ENCODE measurements at regions not wholly inside any gene's neighbourhood (a gene's known extent, or its start where the extent isn't known, plus 50 kb on each side); places are given as distances from the start of the nearest gene placed in this dataset.

GRCh38 chr15:61633951-61634350 is 404.8 kb upstream of the RORA start:
- H3K9me3 ChIP-seq (ENCODE audit: control insufficient read depth, insufficient read depth, low read length): no peaks in the 10 kb centered on the region
- ChIA-PET POLR2A (no interaction called here), CTCF (no interaction called here)
- no peak for DNase-seq (ENCODE audit: low read depth, low spot score)
- H3K27ac ChIP-seq (ENCODE audit: low read depth, low read length): no peak overlapping the region
- no peak for TF ChIP-seq CTCF (IDR thresholded peaks at IDR 0.05; ENCODE audit: low read depth, low read length)
- H3K4me3 ChIP-seq (ENCODE audit: low read depth, low read length): no peak overlapping the region
- no peaks in the 10 kb centered on the region for H3K27me3 ChIP-seq (ENCODE audit: control insufficient read depth, insufficient read depth, low read length)

- no peak for TF ChIP-seq CTCF (IDR thresholded peaks at IDR 0.05; ENCODE audit: low read depth, low read length)
- no peak for DNase-seq (ENCODE audit: low read depth, low spot score)
- no peak overlapping the region for H3K27ac ChIP-seq (ENCODE audit: low read depth, low read length)
- CTCF ChIA-PET: no interaction called here
- POLR2A ChIA-PET: no interaction called here
- no peak overlapping the region for H3K4me3 ChIP-seq (ENCODE audit: low read depth, low read length)
- no peaks in the 10 kb centered on the region for H3K9me3 ChIP-seq (ENCODE audit: control insufficient read depth, insufficient read depth, low read length)
- no peaks in the 10 kb centered on the region for H3K27me3 ChIP-seq (ENCODE audit: control insufficient read depth, insufficient read depth, low read length)
Observed at GRCh38 chr15:61629269-61629668, 400.2 kb upstream of the RORA start.

- no peaks in the 10 kb centered on the region for H3K9me3 ChIP-seq (ENCODE audit: control insufficient read depth, insufficient read depth, low read length)
- DNase-seq (ENCODE audit: low read depth, low spot score): no peak
- no peak overlapping the region for H3K27ac ChIP-seq (ENCODE audit: low read depth, low read length)
- ChIA-PET POLR2A (no interaction called here), CTCF (no interaction called here)
- TF ChIP-seq CTCF (IDR thresholded peaks at IDR 0.05; ENCODE audit: low read depth, low read length): no peak
- H3K4me3 ChIP-seq (ENCODE audit: low read depth, low read length): no peak overlapping the region
- no peaks in the 10 kb centered on the region for H3K27me3 ChIP-seq (ENCODE audit: control insufficient read depth, insufficient read depth, low read length)
Observed at GRCh38 chr15:61624950-61625349, 395.8 kb upstream of the RORA start.

- no peaks in the 10 kb centered on the region for H3K9me3 ChIP-seq (ENCODE audit: control insufficient read depth, insufficient read depth, low read length)
Observed at GRCh38 chr15:61623746-61624145, 394.6 kb upstream of the RORA start.

GRCh38 chr15:61621865-61622264 is 392.8 kb upstream of the RORA start:
- no peaks in the 10 kb centered on the region for H3K9me3 ChIP-seq (ENCODE audit: control insufficient read depth, insufficient read depth, low read length)
- POLR2A ChIA-PET: no interaction called here
- no peak for TF ChIP-seq CTCF (IDR thresholded peaks at IDR 0.05; ENCODE audit: low read depth, low read length)

More at GRCh38 chr15:61623746-61624145, 394.6 kb upstream of the RORA start:
- DNase-seq (ENCODE audit: low read depth, low spot score): no peak
- H3K4me3 ChIP-seq (ENCODE audit: low read depth, low read length): no peak overlapping the region
- CTCF ChIA-PET: no interaction called here
- H3K27ac ChIP-seq (ENCODE audit: low read depth, low read length): no peak overlapping the region
- TF ChIP-seq CTCF (IDR thresholded peaks at IDR 0.05; ENCODE audit: low read depth, low read length): no peak
- H3K27me3 ChIP-seq (ENCODE audit: control insufficient read depth, insufficient read depth, low read length): no peaks in the 10 kb centered on the region
- POLR2A ChIA-PET: no interaction called here

More at GRCh38 chr15:61621865-61622264, 392.8 kb upstream of the RORA start:
- CTCF ChIA-PET: interaction anchor here (0.7 kb wide), 1 partner anchor 10 kb away, joined by 3 read pairs; no protein-coding TSS in a partner anchor
- no peak overlapping the region for H3K27ac ChIP-seq (ENCODE audit: low read depth, low read length)
- H3K4me3 ChIP-seq (ENCODE audit: low read depth, low read length): no peak overlapping the region
- no peaks in the 10 kb centered on the region for H3K27me3 ChIP-seq (ENCODE audit: control insufficient read depth, insufficient read depth, low read length)
- DNase-seq (ENCODE audit: low read depth, low spot score): no peak

All from AG04450 (cell line).